ENCODE measurements at regions not wholly inside any gene's neighbourhood (a gene's known extent, or its start where the extent isn't known, plus 50 kb on each side); places are given as distances from the start of the nearest gene placed in this dataset.
A peak's percentile ranks its signal among the peaks of the same experiment; 100 is the strongest.

- no peak overlapping the region for H3K27ac ChIP-seq
- H3K4me1 ChIP-seq = peaks cover 0 to 15% (median 6%) of the 10 kb centered on the region in 4 donors
- intact Hi-C loops (cut with DNase I) = loop anchor here (5.0 to 10.0 kb wide), 4 partner anchors 161 to 1244 kb away; partner anchors contain the start of gene TLE1
- H3K36me3 ChIP-seq = no peaks in the 10 kb centered on the region
- TF ChIP-seq, protein P1, sequence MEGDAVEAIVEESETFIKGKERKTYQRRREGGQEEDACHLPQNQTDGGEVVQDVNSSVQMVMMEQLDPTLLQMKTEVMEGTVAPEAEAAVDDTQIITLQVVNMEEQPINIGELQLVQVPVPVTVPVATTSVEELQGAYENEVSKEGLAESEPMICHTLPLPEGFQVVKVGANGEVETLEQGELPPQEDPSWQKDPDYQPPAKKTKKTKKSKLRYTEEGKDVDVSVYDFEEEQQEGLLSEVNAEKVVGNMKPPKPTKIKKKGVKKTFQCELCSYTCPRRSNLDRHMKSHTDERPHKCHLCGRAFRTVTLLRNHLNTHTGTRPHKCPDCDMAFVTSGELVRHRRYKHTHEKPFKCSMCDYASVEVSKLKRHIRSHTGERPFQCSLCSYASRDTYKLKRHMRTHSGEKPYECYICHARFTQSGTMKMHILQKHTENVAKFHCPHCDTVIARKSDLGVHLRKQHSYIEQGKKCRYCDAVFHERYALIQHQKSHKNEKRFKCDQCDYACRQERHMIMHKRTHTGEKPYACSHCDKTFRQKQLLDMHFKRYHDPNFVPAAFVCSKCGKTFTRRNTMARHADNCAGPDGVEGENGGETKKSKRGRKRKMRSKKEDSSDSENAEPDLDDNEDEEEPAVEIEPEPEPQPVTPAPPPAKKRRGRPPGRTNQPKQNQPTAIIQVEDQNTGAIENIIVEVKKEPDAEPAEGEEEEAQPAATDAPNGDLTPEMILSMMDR (IDR thresholded peaks at IDR 0.05) = peak in 3 of 4 experiments; percentile 22 to 32 (median 29)
- no peak for TF ChIP-seq POLR2A (IDR thresholded peaks at IDR 0.05)
- H3K9me3 ChIP-seq = no peaks in the 10 kb centered on the region
- 33 to 47% methylated on average over 2 of the region's 2 CpGs for WGBS, 2 donors
- H3K4me3 ChIP-seq = no peak overlapping the region
- H3K27me3 ChIP-seq = no peaks in the 10 kb centered on the region
- DNase-seq = no peak
These were observed 79.8 kb upstream of the SPATA31D4 start for GRCh38 chr9:81848472-81848871.

DNA sequence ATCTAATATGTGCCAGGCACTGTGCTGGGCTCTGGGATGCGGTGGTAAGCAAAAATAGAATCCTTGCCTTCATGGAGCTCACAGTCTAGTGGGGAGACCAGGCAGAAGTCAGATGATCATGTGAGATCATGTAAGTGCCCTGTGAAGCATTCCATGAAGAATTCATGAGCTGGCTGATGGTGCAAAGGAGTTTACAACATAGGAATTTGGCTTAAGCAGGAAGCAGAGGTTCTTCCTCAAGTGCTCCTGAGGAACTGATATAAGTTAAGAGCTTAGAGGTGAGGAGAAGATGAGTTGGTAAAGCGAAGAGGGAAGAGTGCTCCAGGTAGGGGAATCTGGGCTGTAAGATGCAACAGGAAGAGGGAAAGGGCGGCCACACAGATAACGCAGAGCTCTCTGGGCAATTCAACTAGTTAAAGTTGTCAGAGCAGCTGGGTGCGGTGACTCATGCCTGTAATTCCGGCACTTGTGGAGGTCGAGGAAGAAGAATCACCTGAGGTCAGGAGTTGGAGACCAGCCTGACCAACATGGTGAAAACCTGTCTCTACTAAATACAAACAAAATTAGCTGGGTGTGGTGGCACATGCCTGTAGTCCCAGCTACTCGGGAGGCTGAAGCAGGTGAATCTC, 78.5 kb upstream of the SPATA31D4 start:
- no peaks in the 10 kb centered on the region for H3K27me3 ChIP-seq
- intact Hi-C loops (cut with DNase I) = loop anchor here (5.0 to 10.0 kb wide), 4 partner anchors 162 to 1245 kb away; partner anchors contain the start of gene TLE1
- no peak overlapping the region for H3K4me3 ChIP-seq
- no peak overlapping the region for H3K27ac ChIP-seq
- 33 to 76% methylated on average over 8 of the region's 8 CpGs for WGBS, 2 donors
- H3K4me1 ChIP-seq = peaks cover 0 to 15% (median 6%) of the 10 kb centered on the region in 4 donors
- no peaks in the 10 kb centered on the region for H3K9me3 ChIP-seq
- no peak for TF ChIP-seq POLR2AphosphoS5 (IDR thresholded peaks at IDR 0.05)
- TF ChIP-seq, protein P1 (IDR thresholded peaks at IDR 0.05) = no peak
- no peak for TF ChIP-seq EP300 (IDR thresholded peaks at IDR 0.05)
- no peak for TF ChIP-seq POLR2A (IDR thresholded peaks at IDR 0.05)
- H3K36me3 ChIP-seq = no peaks in the 10 kb centered on the region
- no peak for DNase-seq

GRCh38 chr9:81850724-81851123, 77.5 kb upstream of the SPATA31D4 start:
- DNase-seq = no peak
- no peaks in the 10 kb centered on the region for H3K36me3 ChIP-seq
- intact Hi-C loops (cut with DNase I) = no loop called here

DNA sequence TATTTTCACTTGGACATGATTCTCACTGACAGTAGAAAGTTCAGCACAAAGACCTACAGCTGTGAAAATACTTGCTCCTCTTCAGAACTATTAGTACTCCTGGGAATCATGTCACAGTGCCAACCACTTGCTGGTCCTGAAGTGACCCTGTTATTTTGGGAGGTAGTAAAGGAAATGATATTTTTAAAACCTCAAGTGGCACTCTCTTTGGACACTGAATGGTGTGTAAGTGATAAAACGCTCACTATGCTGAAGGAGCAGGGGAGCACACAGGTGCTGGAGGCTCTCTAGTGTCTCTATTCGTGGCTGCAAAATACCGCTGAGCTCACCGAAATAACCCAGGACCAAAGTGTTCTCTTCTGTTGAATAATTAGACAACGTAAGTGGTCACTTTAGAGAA, 76.9 kb upstream of the SPATA31D4 start:
- no peaks in the 10 kb centered on the region for H3K36me3 ChIP-seq
- H3K27me3 ChIP-seq = no peaks in the 10 kb centered on the region
- H3K9me3 ChIP-seq = no peaks in the 10 kb centered on the region
- WGBS, 2 donors = 82 to 91% methylated on average over 5 of the region's 5 CpGs
- TF ChIP-seq POLR2AphosphoS5 (IDR thresholded peaks at IDR 0.05) = peak in 1 of 4 donors; percentile 13
- no peak for TF ChIP-seq POLR2A (IDR thresholded peaks at IDR 0.05)
- no peak for TF ChIP-seq EP300 (IDR thresholded peaks at IDR 0.05)
- TF ChIP-seq, protein P1 (IDR thresholded peaks at IDR 0.05) = no peak
- H3K4me1 ChIP-seq = peaks cover 0 to 15% (median 6%) of the 10 kb centered on the region in 4 donors
- H3K27ac ChIP-seq = peak overlapping the region in 3 of 4 donors; percentile 7 to 55 (median 33)
- intact Hi-C loops (cut with DNase I) = no loop called here
- H3K4me3 ChIP-seq = no peak overlapping the region
- no peak for DNase-seq

More at GRCh38 chr9:81850724-81851123, 77.5 kb upstream of the SPATA31D4 start:
- H3K4me3 ChIP-seq = no peak overlapping the region
- no peaks in the 10 kb centered on the region for H3K27me3 ChIP-seq
- WGBS, 2 donors = 81 to 83% methylated on average over 6 of the region's 6 CpGs
- TF ChIP-seq, protein P1 (IDR thresholded peaks at IDR 0.05) = no peak
- TF ChIP-seq EP300 (IDR thresholded peaks at IDR 0.05) = no peak
- TF ChIP-seq POLR2A (IDR thresholded peaks at IDR 0.05) = no peak
- no peak for TF ChIP-seq POLR2AphosphoS5 (IDR thresholded peaks at IDR 0.05)
- H3K9me3 ChIP-seq = no peaks in the 10 kb centered on the region
- H3K27ac ChIP-seq = no peak overlapping the region
- H3K4me1 ChIP-seq = peaks cover 0 to 15% (median 6%) of the 10 kb centered on the region in 4 donors
